ENCODE measurements at regions not wholly inside any gene's neighbourhood (a gene's known extent, or its start where the extent isn't known, plus 50 kb on each side); places are given as distances from the start of the nearest gene placed in this dataset.

DNA sequence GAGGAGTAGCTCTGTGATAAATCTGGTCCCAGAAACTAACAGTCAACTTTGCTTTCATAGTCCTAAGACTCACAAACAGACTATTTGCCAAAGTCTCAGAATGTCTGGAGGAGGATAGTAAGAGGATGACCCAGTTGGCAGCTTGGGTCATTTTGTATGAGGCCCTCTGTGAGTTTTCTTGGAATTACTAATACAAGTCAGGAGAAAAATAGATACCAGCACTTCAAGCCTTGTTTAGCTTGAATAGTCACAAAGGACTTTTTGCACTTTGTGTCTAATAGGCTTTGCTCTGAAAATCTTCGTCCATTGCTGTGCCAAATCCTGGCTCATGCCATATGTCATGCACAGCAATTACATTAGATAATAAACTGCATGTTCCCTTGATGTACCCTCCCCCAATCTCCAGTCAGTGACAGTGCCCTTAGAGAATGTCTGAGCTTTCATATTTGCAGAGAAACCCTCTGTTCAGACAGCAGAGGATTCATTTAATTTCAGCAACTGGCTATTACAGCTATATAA lies 612.8 kb downstream of the CSNK1G3 start:
- no peaks in the 10 kb centered on the region for H3K9me3 ChIP-seq
- DNase-seq = no peak
- H3K27me3 ChIP-seq = no peaks in the 10 kb centered on the region
- H3K4me1 ChIP-seq = no peaks in the 10 kb centered on the region
- TF ChIP-seq, protein P1, sequence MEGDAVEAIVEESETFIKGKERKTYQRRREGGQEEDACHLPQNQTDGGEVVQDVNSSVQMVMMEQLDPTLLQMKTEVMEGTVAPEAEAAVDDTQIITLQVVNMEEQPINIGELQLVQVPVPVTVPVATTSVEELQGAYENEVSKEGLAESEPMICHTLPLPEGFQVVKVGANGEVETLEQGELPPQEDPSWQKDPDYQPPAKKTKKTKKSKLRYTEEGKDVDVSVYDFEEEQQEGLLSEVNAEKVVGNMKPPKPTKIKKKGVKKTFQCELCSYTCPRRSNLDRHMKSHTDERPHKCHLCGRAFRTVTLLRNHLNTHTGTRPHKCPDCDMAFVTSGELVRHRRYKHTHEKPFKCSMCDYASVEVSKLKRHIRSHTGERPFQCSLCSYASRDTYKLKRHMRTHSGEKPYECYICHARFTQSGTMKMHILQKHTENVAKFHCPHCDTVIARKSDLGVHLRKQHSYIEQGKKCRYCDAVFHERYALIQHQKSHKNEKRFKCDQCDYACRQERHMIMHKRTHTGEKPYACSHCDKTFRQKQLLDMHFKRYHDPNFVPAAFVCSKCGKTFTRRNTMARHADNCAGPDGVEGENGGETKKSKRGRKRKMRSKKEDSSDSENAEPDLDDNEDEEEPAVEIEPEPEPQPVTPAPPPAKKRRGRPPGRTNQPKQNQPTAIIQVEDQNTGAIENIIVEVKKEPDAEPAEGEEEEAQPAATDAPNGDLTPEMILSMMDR (IDR thresholded peaks at IDR 0.05) = no peak
- TF ChIP-seq POLR2A (IDR thresholded peaks at IDR 0.05) = no peak
- no peak overlapping the region for H3K27ac ChIP-seq
- H3K4me3 ChIP-seq = no peak overlapping the region
- no peaks in the 10 kb centered on the region for H3K36me3 ChIP-seq

DNA sequence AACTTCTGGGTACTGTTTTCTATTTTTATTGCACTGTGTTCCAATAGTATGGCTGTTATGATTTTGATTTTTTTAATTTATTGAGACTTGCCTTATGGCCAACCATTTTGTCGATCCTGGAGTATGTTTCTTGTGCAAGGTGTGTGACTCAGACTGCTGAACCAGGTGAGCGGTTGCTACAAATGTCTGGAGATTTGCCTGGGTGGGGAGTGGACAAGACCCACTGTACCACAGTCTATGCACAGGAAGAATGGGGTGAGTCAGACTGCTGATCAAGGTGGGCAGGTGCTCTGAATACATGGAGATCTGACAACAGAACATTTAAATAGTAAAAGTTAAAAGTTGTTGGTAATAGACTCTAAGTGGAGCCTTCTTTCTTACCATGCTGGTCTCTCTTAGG lies 609.2 kb downstream of the CSNK1G3 start:
- Histone ChIP-seq H3K4me3 (no peak overlapping the region), H3K9me3 (no peaks in the 10 kb centered on the region), H3K27ac (no peak overlapping the region), H3K36me3 (no peaks in the 10 kb centered on the region), H3K27me3 (no peaks in the 10 kb centered on the region), H3K4me1 (no peaks in the 10 kb centered on the region)
- no peak for DNase-seq
- TF ChIP-seq, protein P1 (IDR thresholded peaks at IDR 0.05) = no peak
- no peak for TF ChIP-seq POLR2A (IDR thresholded peaks at IDR 0.05)

DNA sequence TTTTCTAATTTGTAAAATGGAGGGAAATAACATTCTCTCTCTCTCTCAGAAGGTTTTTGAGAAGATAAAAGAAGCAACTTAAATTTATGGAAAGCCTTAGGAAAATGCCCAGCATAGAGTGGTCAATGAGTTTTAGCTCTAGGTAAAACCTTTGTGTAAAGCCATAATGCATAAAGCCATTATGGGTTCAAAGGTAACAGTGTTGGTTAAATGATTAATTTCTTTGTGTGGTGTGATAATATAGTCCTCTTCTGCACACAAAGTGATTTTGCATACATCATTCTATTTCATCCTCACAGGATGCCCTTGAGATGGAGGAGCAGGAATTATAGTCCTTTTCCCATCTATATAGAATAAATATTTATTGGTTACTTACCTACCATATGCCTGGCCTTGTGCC lies 602.9 kb downstream of the CSNK1G3 start:
- no peaks in the 10 kb centered on the region for H3K27me3 ChIP-seq
- DNase-seq = no peak
- H3K27ac ChIP-seq = no peak overlapping the region
- no peaks in the 10 kb centered on the region for H3K4me1 ChIP-seq
- H3K36me3 ChIP-seq = no peaks in the 10 kb centered on the region
- no peak overlapping the region for H3K4me3 ChIP-seq
- TF ChIP-seq, protein P1 (IDR thresholded peaks at IDR 0.05) = no peak
- no peak for TF ChIP-seq POLR2A (IDR thresholded peaks at IDR 0.05)
- H3K9me3 ChIP-seq = no peaks in the 10 kb centered on the region

DNA sequence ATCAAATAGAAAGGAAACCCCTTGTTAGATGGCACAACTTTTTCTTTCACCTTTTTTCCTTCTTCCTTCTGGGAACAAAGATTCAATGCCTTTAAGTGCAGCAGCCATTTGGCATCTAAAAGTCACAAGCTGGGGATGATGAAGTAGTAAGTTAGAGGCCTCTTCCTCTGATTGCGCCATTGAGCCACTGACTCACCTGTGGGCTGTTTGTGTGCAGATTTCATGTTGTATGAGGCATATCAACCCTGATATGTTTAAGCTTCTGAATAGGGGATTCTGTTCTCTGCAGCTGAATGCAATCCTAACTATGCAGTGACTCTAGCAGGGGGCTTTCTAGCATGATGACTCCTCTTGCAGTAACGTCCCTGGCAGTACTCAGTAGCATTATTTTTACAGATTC lies 599.9 kb downstream of the CSNK1G3 start:
- Histone ChIP-seq H3K9me3 (no peaks in the 10 kb centered on the region), H3K4me1 (no peaks in the 10 kb centered on the region), H3K27ac (no peak overlapping the region), H3K36me3 (no peaks in the 10 kb centered on the region), H3K27me3 (no peaks in the 10 kb centered on the region), H3K4me3 (no peak overlapping the region)
- TF ChIP-seq POLR2A (IDR thresholded peaks at IDR 0.05) = no peak
- TF ChIP-seq, protein P1 (IDR thresholded peaks at IDR 0.05) = no peak
- DNase-seq = no peak

DNA sequence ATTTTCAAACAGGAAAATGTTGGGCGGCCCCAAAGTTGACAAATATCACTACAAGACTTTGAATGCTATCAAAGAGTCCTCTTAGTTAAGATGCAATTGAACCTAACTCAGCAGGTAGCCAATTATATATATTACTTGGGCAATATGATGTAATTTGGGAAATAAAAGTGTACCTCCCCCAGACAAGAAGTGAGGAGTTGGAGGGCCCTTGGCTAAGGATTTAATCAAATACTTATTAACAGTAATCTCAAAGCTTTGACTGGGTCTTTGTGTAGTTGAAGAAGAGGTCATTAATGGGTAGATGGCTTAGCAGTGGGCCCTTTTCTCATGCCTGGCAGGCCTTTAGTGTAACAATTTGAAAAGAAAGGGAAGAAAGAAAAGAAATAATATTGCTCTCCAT lies 599.0 kb downstream of the CSNK1G3 start:
- TF ChIP-seq, protein P1 (IDR thresholded peaks at IDR 0.05) = no peak
- TF ChIP-seq POLR2A (IDR thresholded peaks at IDR 0.05) = no peak
- Histone ChIP-seq H3K36me3 (no peaks in the 10 kb centered on the region), H3K27ac (no peak overlapping the region), H3K4me1 (no peaks in the 10 kb centered on the region), H3K9me3 (no peaks in the 10 kb centered on the region), H3K4me3 (no peak overlapping the region), H3K27me3 (no peaks in the 10 kb centered on the region)
- DNase-seq = no peak

DNA sequence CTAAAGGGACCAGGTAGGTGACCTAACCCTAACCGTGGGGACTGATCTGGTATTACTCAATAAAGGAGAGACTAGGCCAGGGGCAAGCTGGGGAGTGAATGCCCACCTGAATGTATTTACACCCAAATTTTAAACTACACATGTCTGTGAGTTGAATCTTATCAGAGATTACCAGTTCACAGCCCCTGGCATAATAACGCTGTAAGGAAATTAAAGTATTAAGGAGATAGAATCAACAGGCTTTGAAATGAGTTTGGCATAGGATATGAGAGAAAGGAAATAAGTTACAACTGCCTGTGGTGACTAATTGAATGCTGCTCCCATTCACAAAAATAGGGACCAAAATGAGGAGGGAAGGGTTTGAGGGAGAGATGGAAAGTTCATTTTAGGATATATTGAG lies 593.3 kb downstream of the CSNK1G3 start:
- DNase-seq = no peak
- no peaks in the 10 kb centered on the region for H3K36me3 ChIP-seq
- no peaks in the 10 kb centered on the region for H3K27me3 ChIP-seq
- H3K4me1 ChIP-seq = no peaks in the 10 kb centered on the region
- no peak for TF ChIP-seq POLR2A (IDR thresholded peaks at IDR 0.05)
- TF ChIP-seq, protein P1 (IDR thresholded peaks at IDR 0.05) = no peak
- no peak overlapping the region for H3K4me3 ChIP-seq
- H3K27ac ChIP-seq = no peak overlapping the region
- H3K9me3 ChIP-seq = no peaks in the 10 kb centered on the region
